Sigmoid colon (tissue), 6 donors: ENCODE measurements at regions not wholly inside any gene's neighbourhood (a gene's known extent, or its start where the extent isn't known, plus 50 kb on each side); places are given as distances from the start of the nearest gene placed in this dataset.

Source experiments
- DNase-seq: peaks from one replicate; pipeline ENCODE4 v3.0.0-alpha.2; 2019
- H3K27ac ChIP-seq, 4 donors: fragments of 200-600 bp; sonication (generic); one replicate each; pipeline ENCODE4 v1.5.1; 2016 to 2019; ENCODE audit warnings: mild to moderate bottlenecking in 1 of 4
- H3K27me3 ChIP-seq, 3 donors: fragments of 200-600 bp; sonication (generic); one replicate each; pipeline ENCODE4 v1.5.1; 2019; ENCODE audit warnings: mild to moderate bottlenecking in 1 of 3
- H3K36me3 ChIP-seq, 4 donors: fragments of 200-600 bp; sonication (generic); one replicate each; pipeline ENCODE4 v1.5.1; 2016 to 2019
- H3K4me1 ChIP-seq, 4 donors: fragments of 200-600 bp; sonication (generic); one replicate each; pipeline ENCODE4 v1.5.1; 2017 to 2019
- H3K4me3 ChIP-seq, 4 donors: fragments of 200-600 bp; sonication (generic); one replicate each; pipeline ENCODE4 v1.5.1; 2017 to 2019; ENCODE audit warnings: mild to moderate bottlenecking in 2 of 4, moderate library complexity in 1 of 4
- H3K9me3 ChIP-seq, 4 donors: fragments of 200-600 bp in 3 of 4; sonication (generic) in 3 of 4; one replicate each; pipeline versions ENCODE4 v1.5.1 to v1.6.1; 2013 to 2019
- CTCF ChIP-seq, 4 experiments: fragments of 450-650 bp in 3 of 4; fragments of 200-600 bp in 1 of 4; IDR thresholded peaks; one replicate each; pipeline ENCODE4 v1.5.1; 2016 to 2019; ENCODE audit warnings: antibody characterized with exemption in 4 of 4, mild to moderate bottlenecking in 3 of 4, moderate library complexity in 2 of 4
- EP300 ChIP-seq, 4 donors: sonication (generic); formaldehyde crosslinking; IDR thresholded peaks; one replicate each; pipeline ENCODE4 v1.6.1; 2017; ENCODE audit warnings: antibody characterized with exemption in 4 of 4
- POLR2A ChIP-seq, 2 donors: fragments of 450-650 bp; IDR thresholded peaks; one replicate each; pipeline ENCODE4 v1.6.1; 2016; ENCODE audit warnings: antibody characterized with exemption in 2 of 2, mild to moderate bottlenecking in 2 of 2, moderate library complexity in 2 of 2
- POLR2AphosphoS5 ChIP-seq, 4 donors: sonication (generic); formaldehyde crosslinking; IDR thresholded peaks; one replicate each; pipeline ENCODE4 v1.6.1; 2017; ENCODE audit warnings: antibody characterized with exemption in 4 of 4
- WGBS, 2 donors: extraction: QIAGEN DNeasy Blood & Tissue Kit; methylation state at CpG; one replicate each; pipeline ENCODE4 v1.1.7; 2013; 5-methylcytosine and 5-hydroxymethylcytosine counted together
- intact Hi-C: fragments of 100-400 bp; cut with DNase I; formaldehyde crosslinking; loops from one replicate; pipeline ENCODE4 v1.15.1; 2023
- donor health status: healthy with polysubstance abuse.
- donor health status: healthy.

- WGBS, 2 donors: 88 to 91% methylated on average over 2 of the region's 2 CpGs
- H3K9me3 ChIP-seq: no peaks in the 10 kb centered on the region
Measured at GRCh38 chr5:4208537-4208936, 612.9 kb downstream of the IRX1 start.

GRCh38 chr5:4208996-4209395 is 613.4 kb downstream of the IRX1 start:
- Histone ChIP-seq H3K27me3 (no peaks in the 10 kb centered on the region), H3K9me3 (no peaks in the 10 kb centered on the region), H3K27ac (no peak overlapping the region), H3K4me3 (no peak overlapping the region), H3K36me3 (no peaks in the 10 kb centered on the region), H3K4me1 (peaks cover 0 to 11% (median 4%) of the 10 kb centered on the region in 4 donors)
- TF ChIP-seq POLR2AphosphoS5 (IDR thresholded peaks at IDR 0.05) (no peak), CTCF (IDR thresholded peaks at IDR 0.05) (no peak), POLR2A (IDR thresholded peaks at IDR 0.05) (no peak), EP300 (IDR thresholded peaks at IDR 0.05) (no peak)
- intact Hi-C loops: no loop called here
- 89 to 90% methylated on average over 5 of the region's 5 CpGs for WGBS, 2 donors
- DNase-seq: no peak

More at GRCh38 chr5:4208537-4208936, 612.9 kb downstream of the IRX1 start:
- TF ChIP-seq EP300 (IDR thresholded peaks at IDR 0.05): no peak
- Histone ChIP-seq H3K36me3 (no peaks in the 10 kb centered on the region), H3K27ac (no peak overlapping the region), H3K27me3 (no peaks in the 10 kb centered on the region), H3K4me1 (peaks cover 0 to 13% (median 4%) of the 10 kb centered on the region in 4 donors), H3K4me3 (no peak overlapping the region)
- no peak for DNase-seq
- intact Hi-C loops: no loop called here

GRCh38 chr5:4212071-4212739 is 616.6 kb downstream of the IRX1 start:
- peak; percentile 8 for DNase-seq
- Histone ChIP-seq H3K27me3 (no peaks in the 10 kb centered on the region), H3K27ac (no peak overlapping the region), H3K4me1 (no peaks in the 10 kb centered on the region), H3K36me3 (no peaks in the 10 kb centered on the region), H3K4me3 (no peak overlapping the region), H3K9me3 (no peaks in the 10 kb centered on the region)
- TF ChIP-seq CTCF (IDR thresholded peaks at IDR 0.05) (no peak), EP300 (IDR thresholded peaks at IDR 0.05) (no peak), POLR2AphosphoS5 (IDR thresholded peaks at IDR 0.05) (no peak), POLR2A (IDR thresholded peaks at IDR 0.05) (no peak)
- WGBS, 2 donors: 89% methylated on average over 9 of the region's 9 CpGs
- intact Hi-C loops: no loop called here

- H3K27ac ChIP-seq: no peak overlapping the region
- intact Hi-C loops: no loop called here
- no peak overlapping the region for H3K4me3 ChIP-seq
- TF ChIP-seq POLR2AphosphoS5 (IDR thresholded peaks at IDR 0.05): no peak
- no peak for TF ChIP-seq EP300 (IDR thresholded peaks at IDR 0.05)
- TF ChIP-seq CTCF (IDR thresholded peaks at IDR 0.05): no peak
- no peak for TF ChIP-seq POLR2A (IDR thresholded peaks at IDR 0.05)
- H3K36me3 ChIP-seq: no peaks in the 10 kb centered on the region
- peak; percentile 22 for DNase-seq
- H3K9me3 ChIP-seq: no peaks in the 10 kb centered on the region
- no peaks in the 10 kb centered on the region for H3K27me3 ChIP-seq
- no peaks in the 10 kb centered on the region for H3K4me1 ChIP-seq
- WGBS, 2 donors: 38 to 54% methylated on average over 9 of the region's 9 CpGs
Measured at GRCh38 chr5:4212981-4213819, 617.6 kb downstream of the IRX1 start.

GRCh38 chr5:4215143-4215542 is 619.5 kb downstream of the IRX1 start:
- H3K9me3 ChIP-seq: peaks cover 0 to 3% (median 0%) of the 10 kb centered on the region in 4 donors
- intact Hi-C loops: no loop called here
- no peaks in the 10 kb centered on the region for H3K4me1 ChIP-seq
- no peak for TF ChIP-seq POLR2AphosphoS5 (IDR thresholded peaks at IDR 0.05)
- TF ChIP-seq EP300 (IDR thresholded peaks at IDR 0.05): no peak
- TF ChIP-seq POLR2A (IDR thresholded peaks at IDR 0.05): no peak
- no peak overlapping the region for H3K27ac ChIP-seq
- no peak overlapping the region for H3K4me3 ChIP-seq
- no peak for DNase-seq
- H3K27me3 ChIP-seq: no peaks in the 10 kb centered on the region
- H3K36me3 ChIP-seq: no peaks in the 10 kb centered on the region
